H9 (cell line): ENCODE measurements at regions not wholly inside any gene's neighbourhood (a gene's known extent, or its start where the extent isn't known, plus 50 kb on each side); places are given as distances from the start of the nearest gene placed in this dataset.

Experiments used
- DNase-seq: peaks from one replicate; pipeline ENCODE4 v3.0.0-alpha.2; 2017
- H2AFZ ChIP-seq: one replicate; pipeline ENCODE4 v1.6.1; 2013; ENCODE audit warnings: mild to moderate bottlenecking, low read length, control low read depth, moderate library complexity
- H2AK5ac ChIP-seq: 2 replicates; pipeline ENCODE4 v1.6.1; 2013; ENCODE audit warnings: low read length, control low read depth, mixed read lengths; ENCODE audit not compliant: insufficient read length
- H2BK120ac ChIP-seq: one replicate; pipeline ENCODE4 v1.6.1; 2013; ENCODE audit warnings: low read depth, mild to moderate bottlenecking, low read length, control low read depth, inconsistent platforms; ENCODE audit not compliant: poor library complexity, severe bottlenecking
- H2BK12ac ChIP-seq: 2 replicates; pipeline ENCODE4 v1.6.1; 2013; ENCODE audit warnings: low read length, control low read depth, mixed read lengths, low read depth; ENCODE audit not compliant: insufficient read length
- H2BK15ac ChIP-seq: 2 replicates; pipeline ENCODE4 v1.6.1; 2013; ENCODE audit warnings: low read depth, low read length, control low read depth
- H2BK20ac ChIP-seq: one replicate; pipeline ENCODE4 v1.6.1; 2013; ENCODE audit warnings: low read depth, mild to moderate bottlenecking, low read length, control low read depth, inconsistent platforms; ENCODE audit not compliant: poor library complexity, severe bottlenecking
- H2BK5ac ChIP-seq: 2 replicates; pipeline ENCODE4 v1.6.1; 2013; ENCODE audit warnings: low read length, control low read depth, mixed read lengths; ENCODE audit not compliant: insufficient read length
- H3K14ac ChIP-seq: 2 replicates; pipeline ENCODE4 v1.6.1; 2013; ENCODE audit warnings: low read length, control low read depth; ENCODE audit not compliant: insufficient read depth
- H3K18ac ChIP-seq: 2 replicates; pipeline ENCODE4 v1.6.1; 2013; ENCODE audit warnings: low read depth, mild to moderate bottlenecking, mixed read lengths, low read length, control low read depth; ENCODE audit not compliant: insufficient read length
- H3K23ac ChIP-seq: 2 replicates; pipeline ENCODE4 v1.6.1; 2013; ENCODE audit warnings: low read length, control low read depth, mixed read lengths, low read depth; ENCODE audit not compliant: insufficient read length
- H3K23me2 ChIP-seq: 2 replicates; pipeline ENCODE4 v1.6.1; 2013; ENCODE audit warnings: low read depth, mild to moderate bottlenecking, mixed read lengths, low read length, control low read depth; ENCODE audit not compliant: insufficient read length, poor library complexity, severe bottlenecking
- H3K27ac ChIP-seq: 2 replicates; pipeline ENCODE4 v1.5.1; 2013; ENCODE audit warnings: low read length, control low read depth, mixed read lengths, low read depth; ENCODE audit not compliant: insufficient read length
- H3K27me3 ChIP-seq: 2 replicates; pipeline ENCODE4 v1.6.1; 2013; ENCODE audit warnings: low read length, control low read depth, inconsistent platforms; ENCODE audit not compliant: insufficient read depth
- H3K4ac ChIP-seq: 2 replicates; pipeline ENCODE4 v1.6.1; 2013; ENCODE audit warnings: low read depth, mild to moderate bottlenecking, control low read depth, inconsistent platforms, low read length, moderate library complexity
- H3K4me1 ChIP-seq: 2 replicates; pipeline ENCODE4 v1.6.1; 2013; ENCODE audit warnings: low read length, control low read depth, inconsistent platforms; ENCODE audit not compliant: insufficient read depth
- H3K4me2 ChIP-seq: 2 replicates; pipeline ENCODE4 v1.6.1; 2013; ENCODE audit warnings: low read length, control low read depth, mixed read lengths; ENCODE audit not compliant: insufficient read length, insufficient read depth
- H3K56ac ChIP-seq: 2 replicates; pipeline ENCODE4 v1.6.1; 2013; ENCODE audit warnings: low read depth, mild to moderate bottlenecking, mixed read lengths, low read length, control low read depth; ENCODE audit not compliant: insufficient read length
- H3K79me1 ChIP-seq: 2 replicates; pipeline ENCODE4 v1.6.1; 2013; ENCODE audit warnings: low read depth, mild to moderate bottlenecking, moderate library complexity, low read length, control low read depth, inconsistent platforms; ENCODE audit not compliant: insufficient read depth, poor library complexity, severe bottlenecking
- H3K79me2 ChIP-seq: 2 replicates; pipeline ENCODE4 v1.6.1; 2013; ENCODE audit warnings: low read length, control low read depth, inconsistent platforms; ENCODE audit not compliant: insufficient read depth
- H3K9ac ChIP-seq: 2 replicates; pipeline ENCODE4 v1.6.1; 2013; ENCODE audit warnings: low read length, control low read depth, mixed read lengths; ENCODE audit not compliant: insufficient read length; ENCODE audit errors: extremely low read depth
- H3K9me3 ChIP-seq: one replicate; pipeline ENCODE4 v1.6.1; 2013; ENCODE audit warnings: low read depth, low read length, inconsistent platforms; ENCODE audit not compliant: control insufficient read depth
- H3T11ph ChIP-seq: one replicate; pipeline ENCODE4 v1.6.1; 2013; ENCODE audit warnings: mild to moderate bottlenecking, low read length, control low read depth, inconsistent platforms
- H4K20me1 ChIP-seq: one replicate; pipeline ENCODE4 v1.6.1; 2013; ENCODE audit not compliant: control insufficient read depth, insufficient read length, insufficient read depth
- H4K5ac ChIP-seq: 2 replicates; pipeline ENCODE4 v1.6.1; 2013; ENCODE audit warnings: low read depth, mild to moderate bottlenecking, mixed read lengths, low read length, control low read depth; ENCODE audit not compliant: insufficient read length
- H4K8ac ChIP-seq: replicated peaks from 2 replicates; pipeline ENCODE4 v1.6.1; 2013; ENCODE audit warnings: low read length, control low read depth, mixed read lengths, low read depth; ENCODE audit not compliant: insufficient read length
- H4K91ac ChIP-seq: 2 replicates; pipeline ENCODE4 v1.6.1; 2013; ENCODE audit warnings: low read depth, mild to moderate bottlenecking, moderate library complexity, mixed read lengths, low read length, control low read depth; ENCODE audit not compliant: insufficient read length
- H3K27ac Mint-ChIP-seq, 3 experiments: 2 replicates in 2 of 3; 3 replicates in 1 of 3; pipeline ENCODE4 v1.8.0; 2020 to 2021; ENCODE audit warnings: mixed read lengths in 3 of 3, mild to moderate bottlenecking in 1 of 3, moderate library complexity in 1 of 3
- H3K27me3 Mint-ChIP-seq: 2 replicates; pipeline ENCODE4 v1.8.0; 2021; ENCODE audit warnings: low read depth, mild to moderate bottlenecking, moderate library complexity, mixed read lengths
- H3K36me3 Mint-ChIP-seq, 3 experiments: 2 replicates in 2 of 3; 3 replicates in 1 of 3; pipeline ENCODE4 v1.8.0; 2020 to 2021; ENCODE audit warnings: low read depth in 3 of 3, mixed read lengths in 3 of 3; ENCODE audit not compliant: insufficient read depth in 1 of 3
- H3K4me1 Mint-ChIP-seq, 2 experiments: 2 replicates each; pipeline ENCODE4 v1.8.0; 2020; ENCODE audit warnings: mixed read lengths in 2 of 2
- H3K4me3 Mint-ChIP-seq, 2 experiments: 2 replicates in 1 of 2; 3 replicates in 1 of 2; pipeline ENCODE4 v1.8.0; 2020 to 2021; ENCODE audit warnings: mild to moderate bottlenecking in 2 of 2, mixed read lengths in 2 of 2, moderate library complexity in 1 of 2
- H3K9me3 Mint-ChIP-seq, 2 experiments: 2 replicates in 1 of 2; 3 replicates in 1 of 2; pipeline ENCODE4 v1.8.0; 2020; ENCODE audit warnings: mild to moderate bottlenecking in 2 of 2, mixed read lengths in 2 of 2, moderate library complexity in 1 of 2
- WGBS: extraction: QIAGEN DNeasy Blood & Tissue Kit; methylation state at CpG from one replicate; pipeline ENCODE4 v1.1.7; 2013; ENCODE audit warnings: missing lambda C conversion rate, low lambda C conversion rate, mixed read lengths; ENCODE audit not compliant: insufficient read length; ENCODE audit errors: extremely low coverage; 5-methylcytosine and 5-hydroxymethylcytosine counted together
- TF ChIP-seq, protein P1 (sequence below): fragments of 200-600 bp; sonication (generic); conservative IDR thresholded peaks from 3 replicates; pipeline ENCODE4 v1.8.0; 2021; ENCODE audit warnings: antibody characterized with exemption, mild to moderate bottlenecking

- no peak overlapping the region for H4K91ac ChIP-seq
- no peaks in the 10 kb centered on the region for H3K27me3 ChIP-seq
- no peak overlapping the region for H3T11ph ChIP-seq
- no peaks in the 10 kb centered on the region for H3K79me2 ChIP-seq
- H4K8ac ChIP-seq = no peak overlapping the region
- Mint-ChIP-seq H3K27ac (no peak overlapping the region), H3K4me3 (no peak overlapping the region), H3K9me3 (no peaks in the 10 kb centered on the region; a peak in 1 of 5 replicates), H3K27me3 (no peaks in the 10 kb centered on the region), H3K36me3 (no peaks in the 10 kb centered on the region), H3K4me1 (peaks cover 0 to 2% of the 10 kb centered on the region in 2 experiments; a peak in 1 of 4 replicates)
- H2BK120ac ChIP-seq = no peak overlapping the region
- H3K4ac ChIP-seq = no peak overlapping the region
- no peak overlapping the region for H3K9ac ChIP-seq
- no peak overlapping the region for H3K23ac ChIP-seq
- H3K18ac ChIP-seq = no peak overlapping the region
- H4K20me1 ChIP-seq = no peaks in the 10 kb centered on the region
- H3K14ac ChIP-seq = no peak overlapping the region
- H3K4me1 ChIP-seq = no peaks in the 10 kb centered on the region
- H2BK20ac ChIP-seq = no peak overlapping the region
- WGBS = no CpG with 5 or more reads among the region's 6 CpGs
- no peak overlapping the region for H2BK5ac ChIP-seq
- H3K23me2 ChIP-seq = no peaks in the 10 kb centered on the region
- H3K56ac ChIP-seq = no peak overlapping the region
- TF ChIP-seq, protein P1, sequence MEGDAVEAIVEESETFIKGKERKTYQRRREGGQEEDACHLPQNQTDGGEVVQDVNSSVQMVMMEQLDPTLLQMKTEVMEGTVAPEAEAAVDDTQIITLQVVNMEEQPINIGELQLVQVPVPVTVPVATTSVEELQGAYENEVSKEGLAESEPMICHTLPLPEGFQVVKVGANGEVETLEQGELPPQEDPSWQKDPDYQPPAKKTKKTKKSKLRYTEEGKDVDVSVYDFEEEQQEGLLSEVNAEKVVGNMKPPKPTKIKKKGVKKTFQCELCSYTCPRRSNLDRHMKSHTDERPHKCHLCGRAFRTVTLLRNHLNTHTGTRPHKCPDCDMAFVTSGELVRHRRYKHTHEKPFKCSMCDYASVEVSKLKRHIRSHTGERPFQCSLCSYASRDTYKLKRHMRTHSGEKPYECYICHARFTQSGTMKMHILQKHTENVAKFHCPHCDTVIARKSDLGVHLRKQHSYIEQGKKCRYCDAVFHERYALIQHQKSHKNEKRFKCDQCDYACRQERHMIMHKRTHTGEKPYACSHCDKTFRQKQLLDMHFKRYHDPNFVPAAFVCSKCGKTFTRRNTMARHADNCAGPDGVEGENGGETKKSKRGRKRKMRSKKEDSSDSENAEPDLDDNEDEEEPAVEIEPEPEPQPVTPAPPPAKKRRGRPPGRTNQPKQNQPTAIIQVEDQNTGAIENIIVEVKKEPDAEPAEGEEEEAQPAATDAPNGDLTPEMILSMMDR = no peak
- H3K4me2 ChIP-seq = no peak overlapping the region
- no peaks in the 10 kb centered on the region for H3K79me1 ChIP-seq
- no peaks in the 10 kb centered on the region for H3K9me3 ChIP-seq
- no peak overlapping the region for H2AFZ ChIP-seq
- no peak overlapping the region for H3K27ac ChIP-seq
- H2BK15ac ChIP-seq = no peak overlapping the region
- H4K5ac ChIP-seq = no peak overlapping the region
- no peak overlapping the region for H2AK5ac ChIP-seq
- H2BK12ac ChIP-seq = no peak overlapping the region
- DNase-seq = no peak
These were observed 309.9 kb upstream of the ZNF521 start for GRCh38 chr18:25661831-25662230.
